Progenitor cell of endocrine pancreas (in vitro differentiated cells): ENCODE measurements at regions not wholly inside any gene's neighbourhood (a gene's known extent, or its start where the extent isn't known, plus 50 kb on each side); places are given as distances from the start of the nearest gene placed in this dataset.

Experiments
- DNase-seq: peaks from one replicate; pipeline ENCODE4 v3.0.0; 2021; ENCODE audit warnings: low spot score; ENCODE audit not compliant: unreplicated experiment
- H3K27ac Mint-ChIP-seq: 2 replicates; pipeline ENCODE4 v1.8.0; 2021; ENCODE audit warnings: mild to moderate bottlenecking, moderate library complexity, mixed read lengths
- H3K27me3 Mint-ChIP-seq: 2 replicates; pipeline ENCODE4 v1.8.0; 2021; ENCODE audit warnings: mixed read lengths
- H3K36me3 Mint-ChIP-seq: 2 replicates; pipeline ENCODE4 v1.8.0; 2022; ENCODE audit warnings: mixed read lengths; ENCODE audit not compliant: insufficient read depth
- H3K4me1 Mint-ChIP-seq: 2 replicates; pipeline ENCODE4 v1.8.0; 2021; ENCODE audit warnings: low read depth, mixed read lengths
- H3K4me3 Mint-ChIP-seq: 2 replicates; pipeline ENCODE4 v1.8.0; 2021; ENCODE audit warnings: low read depth, mild to moderate bottlenecking, moderate library complexity, mixed read lengths
- H3K9me3 Mint-ChIP-seq: 2 replicates; pipeline ENCODE4 v1.8.0; 2021; ENCODE audit warnings: low read depth, mixed read lengths
- CTCF ChIP-seq: fragments of 200-600 bp; sonication (generic); IDR thresholded peaks from one replicate; pipeline ENCODE4 v1.5.0; 2021; ENCODE audit warnings: antibody characterized with exemption, mild to moderate bottlenecking; ENCODE audit not compliant: unreplicated experiment

DNA sequence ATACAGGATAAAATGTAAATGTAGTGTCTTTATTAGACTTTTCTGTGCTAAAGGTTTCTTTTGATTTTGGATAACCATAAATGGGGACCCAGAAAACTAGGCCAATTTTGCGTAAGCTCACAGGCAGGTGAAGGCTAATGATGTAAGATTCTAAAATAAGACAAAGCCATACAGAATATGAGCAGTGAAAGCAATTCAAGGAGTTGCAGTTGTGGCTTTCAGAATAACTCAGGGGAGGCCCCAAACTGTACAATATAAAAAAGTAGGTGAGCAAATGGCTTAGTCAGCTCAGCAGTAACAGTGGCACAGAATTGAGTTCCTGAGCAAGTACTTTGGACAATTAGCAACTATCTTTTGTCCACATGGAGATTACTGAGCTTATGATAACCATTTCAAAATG is 81.7 kb upstream of the NRP1 start:
- no peak overlapping the region for H3K4me3 Mint-ChIP-seq
- no peak for TF ChIP-seq CTCF
- DNase-seq, result no peak
- no peak overlapping the region for H3K27ac Mint-ChIP-seq
- peaks cover 3% of the 10 kb centered on the region for H3K27me3 Mint-ChIP-seq
- peaks cover 18% of the 10 kb centered on the region for H3K4me1 Mint-ChIP-seq
- no peaks in the 10 kb centered on the region for H3K36me3 Mint-ChIP-seq
- no peaks in the 10 kb centered on the region for H3K9me3 Mint-ChIP-seq

DNA sequence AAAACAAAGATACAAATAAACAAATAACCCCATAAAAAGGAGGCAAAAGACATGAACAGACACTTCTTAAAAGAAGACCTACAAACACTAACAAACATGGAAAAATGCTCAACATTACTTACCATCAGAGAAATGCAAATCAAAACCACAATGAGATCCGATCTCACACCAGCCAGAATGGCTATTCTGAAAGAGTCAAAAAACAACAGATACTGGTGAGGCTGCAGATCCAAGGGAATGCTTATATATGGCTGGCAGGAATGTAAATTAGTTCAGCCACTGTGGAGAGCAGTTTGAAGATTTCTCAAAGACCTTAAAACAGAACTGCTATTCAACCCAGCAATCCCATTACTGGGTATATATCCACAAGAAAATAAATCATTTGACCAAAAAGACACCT is 80.4 kb upstream of the NRP1 start:
- Mint-ChIP-seq H3K27me3 (peaks cover 3% of the 10 kb centered on the region), H3K4me3 (no peak overlapping the region), H3K27ac (no peak overlapping the region), H3K9me3 (no peaks in the 10 kb centered on the region), H3K4me1 (peaks cover 18% of the 10 kb centered on the region), H3K36me3 (no peaks in the 10 kb centered on the region)
- DNase-seq, result no peak
- no peak for TF ChIP-seq CTCF

DNA sequence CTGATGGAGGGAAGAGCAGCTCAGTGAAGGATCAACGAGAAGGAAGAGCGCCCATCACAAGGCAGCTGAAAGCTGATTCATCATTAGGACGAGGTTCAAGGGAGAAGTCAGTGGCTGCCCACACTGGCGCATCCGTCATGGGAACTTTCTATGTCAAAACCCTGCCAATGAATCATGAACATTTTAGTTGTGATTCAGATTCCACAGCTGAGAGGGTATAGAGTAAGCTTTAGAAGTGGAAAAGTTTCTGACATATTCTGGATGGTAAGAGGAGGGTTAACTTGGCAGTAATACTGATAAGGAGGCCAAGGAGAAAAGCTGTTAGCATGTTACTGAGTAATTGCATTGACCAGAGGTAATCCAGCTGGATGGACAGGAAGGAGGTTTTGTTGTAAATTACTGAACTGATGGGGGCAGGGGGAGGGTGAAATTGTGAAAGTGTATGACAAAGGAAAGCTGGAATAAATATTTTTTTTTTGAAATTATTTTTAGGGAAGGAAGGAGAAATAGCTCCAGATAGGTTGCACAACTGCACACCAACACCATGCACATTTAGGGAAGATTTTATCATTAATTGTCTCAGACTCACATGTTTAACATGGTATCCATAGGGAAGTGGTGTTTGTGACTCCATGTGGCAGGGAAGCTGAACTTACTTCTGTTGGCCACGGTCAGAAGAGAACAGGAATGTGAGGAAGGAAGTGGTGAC is 78.3 kb upstream of the NRP1 start:
- no peak for DNase-seq
- Mint-ChIP-seq H3K9me3 (no peaks in the 10 kb centered on the region), H3K36me3 (no peaks in the 10 kb centered on the region), H3K4me3 (no peak overlapping the region), H3K27ac (no peak overlapping the region), H3K4me1 (peaks cover 15% of the 10 kb centered on the region), H3K27me3 (no peaks in the 10 kb centered on the region)
- TF ChIP-seq CTCF, result no peak

DNA sequence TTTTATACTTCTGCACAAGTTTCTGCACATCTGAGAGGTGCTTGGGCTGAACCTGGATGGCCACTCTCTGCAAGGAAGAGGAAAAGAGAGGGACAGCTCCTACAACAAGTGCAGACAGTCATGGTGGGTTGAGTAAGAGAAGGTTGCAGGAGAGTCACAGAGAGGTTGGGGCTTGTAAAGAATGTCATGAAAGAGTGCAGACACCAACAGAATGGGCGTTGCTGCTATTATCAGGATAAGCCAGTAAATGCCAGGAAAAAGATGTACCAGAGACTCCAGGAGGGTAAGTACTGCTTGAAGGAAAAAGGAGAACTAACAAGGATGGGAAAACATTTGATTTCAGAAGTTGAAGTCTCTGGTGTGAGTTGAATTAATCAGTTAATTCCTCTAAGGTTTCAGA is 77.8 kb upstream of the NRP1 start:
- Mint-ChIP-seq H3K27me3 (no peaks in the 10 kb centered on the region), H3K36me3 (no peaks in the 10 kb centered on the region), H3K27ac (no peak overlapping the region), H3K4me1 (peaks cover 15% of the 10 kb centered on the region), H3K9me3 (no peaks in the 10 kb centered on the region), H3K4me3 (no peak overlapping the region)
- no peak for TF ChIP-seq CTCF
- no peak for DNase-seq

DNA sequence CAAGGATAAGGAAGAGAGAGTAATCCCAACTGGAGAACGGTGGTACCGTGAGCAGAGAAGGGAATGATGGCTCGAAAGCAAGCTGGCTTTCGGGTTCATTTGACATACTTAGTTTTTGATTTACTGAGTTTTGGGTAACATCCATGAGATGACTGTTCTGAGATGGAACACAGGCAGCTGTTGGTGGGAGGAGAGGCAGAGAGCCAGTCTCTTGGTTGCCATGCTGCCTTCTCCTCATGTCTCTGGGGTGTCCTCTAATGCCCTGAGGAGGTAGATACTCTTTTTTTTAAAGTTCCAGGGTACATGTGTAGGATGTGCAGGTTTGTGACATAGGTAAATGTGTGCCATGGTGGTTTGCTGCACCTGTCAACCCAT is 76.4 kb upstream of the NRP1 start:
- H3K4me1 Mint-ChIP-seq, result peaks cover 15% of the 10 kb centered on the region
- DNase-seq, result no peak
- H3K4me3 Mint-ChIP-seq, result no peak overlapping the region
- H3K27me3 Mint-ChIP-seq, result no peaks in the 10 kb centered on the region
- no peak for TF ChIP-seq CTCF
- H3K9me3 Mint-ChIP-seq, result no peaks in the 10 kb centered on the region
- H3K36me3 Mint-ChIP-seq, result no peaks in the 10 kb centered on the region
- H3K27ac Mint-ChIP-seq, result no peak overlapping the region
